Coronary artery (tissue), 2 donors: ENCODE measurements at regions not wholly inside any gene's neighbourhood (a gene's known extent, or its start where the extent isn't known, plus 50 kb on each side); places are given as distances from the start of the nearest gene placed in this dataset.

Experiments used
- DNase-seq: peaks from one replicate; pipeline ENCODE4 v3.0.0-alpha.2; 2017; ENCODE audit warnings: low spot score
- H3K27ac ChIP-seq, 2 donors: fragments of 200-600 bp; sonication (generic); one replicate each; pipeline ENCODE4 v1.5.1; 2016 to 2019
- H3K4me3 ChIP-seq: fragments of 200-600 bp; sonication (generic); 2 replicates; pipeline ENCODE4 v1.5.1; 2016; ENCODE audit warnings: mild to moderate bottlenecking, moderate library complexity
- CTCF ChIP-seq: fragments of 200-600 bp; sonication (generic); IDR thresholded peaks from one replicate; pipeline ENCODE4 v1.5.1; 2019; ENCODE audit warnings: antibody characterized with exemption

- no peak for DNase-seq
- Histone ChIP-seq H3K4me3 (no peak overlapping the region), H3K27ac (no peak overlapping the region)
- no peak for TF ChIP-seq CTCF
Observed at GRCh38 chr2:16283071-16283850, 342.9 kb downstream of the MYCN start.

- no peak for TF ChIP-seq CTCF
- H3K27ac ChIP-seq: no peak overlapping the region
- no peak overlapping the region for H3K4me3 ChIP-seq
- no peak for DNase-seq
Observed at GRCh38 chr2:16282511-16282910, 342.2 kb downstream of the MYCN start.

GRCh38 chr2:16281451-16282335, 341.3 kb downstream of the MYCN start:
- DNase-seq: no peak
- no peak overlapping the region for H3K27ac ChIP-seq
- no peak for TF ChIP-seq CTCF
- no peak overlapping the region for H3K4me3 ChIP-seq

GRCh38 chr2:16280081-16280480, 339.7 kb downstream of the MYCN start:
- no peak overlapping the region for H3K4me3 ChIP-seq
- DNase-seq: no peak
- no peak for TF ChIP-seq CTCF
- no peak overlapping the region for H3K27ac ChIP-seq

- H3K4me3 ChIP-seq: no peak overlapping the region
- H3K27ac ChIP-seq: no peak overlapping the region
- no peak for DNase-seq
- no peak for TF ChIP-seq CTCF
Observed at GRCh38 chr2:16279641-16280040, 339.3 kb downstream of the MYCN start.

- DNase-seq: no peak
- Histone ChIP-seq H3K27ac (no peak overlapping the region), H3K4me3 (no peak overlapping the region)
- TF ChIP-seq CTCF: no peak
Observed at GRCh38 chr2:16279201-16279570, 338.8 kb downstream of the MYCN start.
